NCI-H1694 (cell line): ENCODE measurements at regions not wholly inside any gene's neighbourhood (a gene's known extent, or its start where the extent isn't known, plus 50 kb on each side); places are given as distances from the start of the nearest gene placed in this dataset.

Experiments
- DNase-seq: peaks from one replicate; lab custom pipeline; 2025; lab: John Stamatoyannopoulos, UW

DNA sequence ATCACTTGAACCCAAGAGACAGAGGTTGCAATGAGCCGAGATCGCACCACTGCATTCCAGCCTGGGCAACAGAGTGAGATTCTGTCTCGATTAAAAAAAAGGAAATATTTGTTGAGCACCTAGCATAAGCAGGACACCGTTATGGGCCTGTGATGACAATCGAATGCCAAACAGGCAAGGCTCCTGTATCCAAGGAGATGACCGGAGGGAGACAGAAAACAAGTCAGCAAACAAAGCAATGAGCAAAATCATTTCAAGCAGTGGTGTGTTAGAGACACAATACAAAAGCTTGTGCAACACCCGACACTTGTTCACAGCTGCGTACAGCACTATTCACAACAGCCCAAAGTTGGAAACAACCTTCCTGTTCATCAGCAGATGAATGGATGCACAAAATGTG lies 87.1 kb upstream of the CPEB4 start:
- no peak for DNase-seq

DNA sequence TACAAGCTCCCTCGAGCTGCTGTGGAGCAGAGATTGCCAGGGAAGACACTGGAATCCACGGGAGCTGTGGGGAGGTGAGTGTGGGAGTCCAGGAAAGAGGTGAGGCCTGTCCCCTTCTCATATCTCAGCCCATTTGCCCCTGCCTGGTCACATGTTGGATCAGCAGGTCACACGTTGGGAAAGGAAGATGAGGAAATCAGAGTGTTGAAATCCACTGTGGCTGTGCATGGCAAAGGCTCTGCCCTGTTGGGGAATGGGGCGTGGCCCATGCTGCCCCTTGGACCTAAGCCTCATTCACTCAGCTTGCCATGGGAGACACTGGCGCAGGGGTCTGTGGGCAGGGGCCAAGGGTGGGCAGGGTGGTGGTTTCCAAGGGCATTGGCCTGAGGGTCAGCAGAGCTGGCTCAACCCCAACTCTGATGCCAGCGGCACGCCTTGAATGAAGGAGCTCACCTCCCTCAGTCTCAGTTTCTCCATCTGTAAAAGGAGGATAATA lies 85.4 kb upstream of the CPEB4 start:
- no peak for DNase-seq

DNA sequence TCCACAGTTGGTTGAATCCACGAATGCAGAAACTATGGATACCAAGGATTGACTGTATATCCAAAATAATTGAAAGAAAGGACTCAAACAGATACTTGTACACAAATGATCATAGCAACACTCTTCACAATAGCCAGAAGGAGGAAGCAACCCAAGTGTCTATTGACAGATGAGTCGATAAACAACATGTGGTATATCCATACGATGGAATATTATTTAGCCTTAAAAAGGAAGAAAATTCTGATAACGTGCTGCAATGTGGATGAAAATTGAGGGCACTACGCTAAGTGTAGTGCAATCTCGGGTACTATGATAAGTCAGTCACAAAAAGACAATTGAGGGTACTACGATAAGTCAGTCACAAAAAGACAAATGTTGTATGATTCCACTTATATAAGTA lies 83.6 kb upstream of the CPEB4 start:
- DNase-seq: no peak

DNA sequence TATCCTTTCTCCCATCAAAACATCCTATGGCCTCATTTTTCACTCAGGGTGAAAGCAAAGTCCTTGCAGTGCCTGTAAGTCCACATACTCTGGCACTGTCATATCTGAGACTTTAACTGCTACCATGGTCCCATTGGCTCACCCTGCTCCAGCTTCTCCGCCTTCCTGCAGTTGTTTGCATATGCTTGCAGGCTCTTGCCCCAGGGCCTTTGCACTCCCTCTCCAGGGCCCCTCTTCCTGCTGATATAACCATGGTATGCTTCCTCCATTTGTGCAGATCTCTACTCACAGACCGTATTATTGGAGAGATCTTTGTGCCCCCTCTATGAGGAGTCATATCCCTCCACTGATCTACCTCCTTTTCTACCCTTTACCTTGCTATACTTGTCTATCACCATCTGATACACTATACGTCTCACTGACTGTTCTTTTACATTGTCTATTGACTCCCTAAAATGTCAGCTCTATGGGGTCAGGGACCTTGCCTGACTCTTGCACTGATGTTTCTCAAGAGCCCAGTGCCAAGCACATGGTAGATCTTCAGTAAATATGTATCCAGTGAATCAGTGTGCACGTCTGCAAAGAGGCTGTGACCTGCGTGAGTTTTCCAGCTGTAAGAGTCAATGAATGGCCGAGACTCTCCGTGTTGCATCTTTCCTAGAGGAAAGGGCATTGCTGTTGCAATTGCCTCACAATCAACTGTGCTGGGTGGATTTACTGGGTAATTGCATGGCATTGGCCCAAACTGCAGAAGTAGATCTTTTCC lies 81.7 kb upstream of the CPEB4 start:
- DNase-seq: no peak

DNA sequence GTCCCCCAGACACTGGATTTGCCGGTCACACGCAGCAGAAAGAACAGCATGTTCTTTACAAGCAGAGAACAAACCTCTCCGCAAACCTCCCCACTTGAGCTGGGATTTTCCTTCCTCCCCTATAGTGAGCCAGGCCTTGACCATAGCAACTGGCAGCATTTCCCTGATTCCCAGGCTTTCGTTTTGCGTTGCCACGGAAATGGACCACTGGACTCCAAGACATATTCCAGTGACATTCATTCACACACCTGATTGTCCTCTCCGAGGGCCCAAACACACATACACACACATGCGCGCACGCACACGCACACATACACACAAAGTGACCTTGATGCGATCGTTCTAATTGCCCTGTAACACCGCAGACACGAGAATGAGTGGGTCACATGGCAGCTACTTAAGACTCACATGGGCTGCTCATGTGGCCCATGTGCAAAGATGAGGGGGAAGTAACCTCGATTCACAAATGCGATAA lies 80.9 kb upstream of the CPEB4 start:
- DNase-seq: no peak

DNA sequence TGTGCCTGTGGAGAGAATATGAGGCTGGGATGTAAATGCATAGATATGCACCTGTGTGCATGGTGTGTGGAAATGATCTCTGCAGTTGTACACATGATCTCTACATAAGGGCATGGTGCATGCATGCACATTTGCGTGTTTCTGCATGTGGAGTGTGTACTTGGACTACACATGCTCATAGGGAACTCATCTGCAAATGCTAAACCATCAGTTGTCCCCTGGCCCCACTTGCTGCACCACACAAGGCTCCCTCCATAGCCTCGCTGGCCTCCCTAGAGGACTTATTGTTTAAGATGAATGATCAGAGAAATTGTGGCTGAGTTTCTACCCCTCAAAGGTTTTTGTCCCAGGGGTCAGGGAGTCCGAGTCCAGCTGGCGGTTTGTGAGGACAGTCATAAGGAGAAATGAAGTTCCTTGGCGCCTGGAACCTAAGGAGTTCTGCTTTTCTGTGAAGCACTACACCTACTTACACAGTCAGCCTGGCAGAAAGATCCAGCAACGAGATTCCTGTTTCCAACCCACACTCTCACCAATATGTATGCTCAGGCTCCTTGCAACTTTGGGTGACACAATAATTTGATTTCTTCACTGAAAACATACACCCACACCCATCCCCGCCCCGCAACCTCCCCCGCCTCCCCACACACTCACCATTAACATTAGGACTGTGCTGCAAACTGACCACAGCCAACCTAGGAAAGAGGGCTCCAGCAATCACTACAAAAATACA lies 79.9 kb upstream of the CPEB4 start:
- no peak for DNase-seq

DNA sequence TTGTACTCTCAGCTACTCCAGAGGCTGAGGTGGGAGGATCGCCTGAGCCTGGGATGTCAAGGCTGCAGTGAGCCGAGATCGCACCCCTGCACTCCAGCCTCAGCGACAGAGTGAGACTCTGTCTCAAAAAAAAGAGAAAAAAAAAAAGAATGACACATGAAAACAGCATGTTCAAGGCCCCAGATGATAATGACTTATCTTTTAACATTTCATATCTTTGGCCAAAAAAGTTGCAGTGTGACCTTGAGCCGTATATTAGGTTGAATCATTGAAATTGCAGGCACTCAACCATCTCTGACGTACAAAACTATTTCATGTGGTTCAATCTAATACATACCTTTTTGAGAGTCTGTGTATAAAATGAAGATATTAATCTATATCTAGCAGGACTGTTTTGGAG lies 79.1 kb upstream of the CPEB4 start:
- no peak for DNase-seq

DNA sequence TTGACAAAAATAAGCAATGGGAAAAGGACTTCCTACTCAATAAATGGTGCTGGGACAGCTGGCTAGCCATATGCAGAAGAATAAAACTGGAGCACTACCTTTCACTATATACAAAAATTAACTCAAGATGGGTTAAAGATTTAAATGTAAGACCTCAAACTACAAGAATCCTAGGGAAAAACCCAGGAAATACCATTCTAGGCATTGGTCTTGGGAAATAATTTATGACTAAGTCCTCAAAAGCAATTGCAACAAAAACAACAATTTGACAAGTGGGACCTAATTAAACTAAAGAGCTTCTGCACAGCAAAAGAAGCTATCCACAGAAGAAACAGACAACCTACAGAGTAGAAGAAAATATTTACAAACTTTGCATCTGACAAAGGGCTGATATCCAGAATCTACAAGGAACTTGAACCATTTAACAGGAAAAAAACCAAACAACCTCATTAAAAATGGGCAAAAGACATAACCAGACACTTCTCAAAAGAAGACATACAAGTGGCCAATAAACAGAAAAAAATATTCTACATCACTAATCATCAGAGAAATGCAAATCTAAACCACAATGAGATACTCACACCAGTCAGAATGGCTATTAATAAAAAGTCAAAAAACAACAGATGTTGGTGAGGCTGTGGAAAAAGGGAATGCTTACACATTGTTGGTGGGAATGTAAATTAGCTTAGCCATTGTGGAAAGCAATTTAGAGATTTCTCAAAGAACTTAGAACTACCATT lies 75.2 kb upstream of the CPEB4 start:
- no peak for DNase-seq

DNA sequence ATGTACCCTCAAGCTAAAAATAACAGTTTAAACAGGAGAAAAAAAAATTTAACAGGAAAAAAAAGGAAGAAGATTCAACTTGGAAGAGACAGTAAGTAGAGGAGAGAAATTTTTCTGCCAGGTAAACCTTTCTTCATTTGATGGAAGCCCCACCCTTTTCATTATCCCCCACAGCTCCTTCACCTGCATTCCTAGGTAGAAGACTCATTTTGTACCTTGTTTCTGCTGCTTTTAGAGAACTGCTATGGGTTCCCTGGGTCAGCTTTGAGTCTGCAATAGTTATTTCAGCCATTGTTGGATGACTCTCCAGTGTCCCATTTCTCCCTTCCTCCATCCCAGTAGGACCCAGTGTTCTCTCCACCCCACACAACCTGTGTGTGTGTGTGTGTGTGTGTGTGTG lies 74.1 kb upstream of the CPEB4 start:
- DNase-seq: no peak

DNA sequence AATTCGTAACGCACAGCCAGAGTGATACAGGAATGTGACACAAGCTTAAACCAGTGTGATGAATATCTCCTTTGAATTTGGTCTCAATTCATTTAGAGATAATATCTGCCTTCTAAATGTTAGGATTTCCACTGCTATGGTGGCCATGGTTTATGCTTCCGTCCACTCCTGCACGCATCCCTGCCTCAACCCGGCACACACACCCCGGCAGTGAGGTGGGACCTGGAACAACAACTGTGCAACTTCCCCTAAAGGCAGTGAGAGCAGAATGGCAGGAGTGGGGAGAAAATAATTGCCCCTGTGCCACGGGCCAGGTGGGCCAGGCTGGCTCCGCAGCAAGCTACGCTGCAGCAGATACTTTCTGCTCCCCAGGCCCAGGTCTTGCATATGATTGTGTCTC lies 72.6 kb upstream of the CPEB4 start:
- DNase-seq: no peak

DNA sequence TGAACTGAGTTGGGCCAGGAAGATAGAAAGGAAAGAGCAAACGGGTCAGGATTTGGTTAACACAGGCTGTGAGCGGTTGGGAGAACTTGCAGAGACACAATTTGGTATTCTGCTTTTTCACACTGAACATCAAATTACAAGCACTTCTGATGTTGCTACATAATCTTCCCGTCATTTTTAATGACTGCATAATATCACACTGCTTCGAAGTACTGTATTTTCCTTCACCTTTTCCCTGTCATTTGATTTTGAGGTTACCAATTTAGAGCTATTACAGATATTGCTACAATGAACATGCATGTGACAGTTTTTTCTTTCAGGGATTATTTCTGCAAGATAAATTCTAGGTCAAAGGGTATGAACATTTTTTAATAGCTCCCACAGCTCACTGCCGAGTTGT lies 71.4 kb upstream of the CPEB4 start:
- no peak for DNase-seq

DNA sequence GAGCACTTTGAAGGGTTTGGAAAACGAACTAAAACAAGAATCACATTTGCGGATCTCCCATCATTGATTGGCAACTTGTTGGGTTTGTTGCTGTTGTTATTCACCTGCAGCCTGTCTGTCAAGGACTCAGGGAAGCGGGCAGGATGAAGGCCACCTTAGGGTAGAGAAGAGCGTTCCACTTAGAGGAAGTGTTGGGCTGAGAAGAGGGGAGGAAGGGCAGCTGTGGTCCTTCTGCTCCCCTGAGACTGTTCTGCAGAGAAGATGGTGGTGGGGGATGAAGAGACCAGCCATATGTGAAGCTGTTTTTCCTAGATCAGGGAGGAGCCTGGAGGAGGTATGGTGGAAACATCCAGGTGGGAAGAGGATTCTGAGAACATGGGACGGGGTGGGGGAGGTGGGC lies 70.6 kb upstream of the CPEB4 start:
- DNase-seq: no peak

DNA sequence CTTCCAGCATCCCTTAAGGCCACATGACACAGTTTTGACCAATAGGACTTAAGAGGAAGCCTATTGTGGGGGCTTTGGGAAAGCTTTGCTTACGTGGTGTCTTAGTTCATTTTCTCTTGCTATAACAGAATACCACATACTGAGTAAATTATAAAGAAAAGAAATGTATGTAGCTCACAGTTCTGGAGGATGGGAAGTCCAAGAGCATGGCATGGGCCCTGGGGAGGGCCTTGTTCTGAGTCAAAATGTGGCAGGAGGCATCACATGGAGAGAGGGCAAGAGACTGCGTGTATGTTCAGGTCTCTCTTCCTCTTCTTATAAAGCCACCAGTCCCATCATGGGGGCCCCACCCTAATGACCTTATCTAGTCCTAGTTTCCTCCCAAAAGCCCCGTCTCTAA lies 68.6 kb upstream of the CPEB4 start:
- no peak for DNase-seq

DNA sequence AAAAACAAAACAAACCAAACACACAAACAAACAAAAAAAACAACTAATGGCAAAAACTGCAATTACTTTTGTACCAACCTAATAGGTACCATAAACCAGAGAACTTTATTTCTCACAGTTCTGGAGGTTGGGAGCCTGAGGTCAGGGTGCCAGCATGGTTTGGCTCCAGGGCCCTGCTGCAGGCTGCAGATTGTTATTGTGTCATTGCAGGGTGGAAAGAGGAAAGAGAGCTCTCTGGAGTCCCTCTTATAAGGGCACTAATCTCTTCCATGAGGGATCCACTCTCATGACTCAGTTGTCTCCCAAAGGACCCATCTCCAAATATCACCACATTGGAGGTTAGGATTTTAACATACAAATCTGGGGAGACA lies 64.9 kb upstream of the CPEB4 start:
- DNase-seq: no peak

DNA sequence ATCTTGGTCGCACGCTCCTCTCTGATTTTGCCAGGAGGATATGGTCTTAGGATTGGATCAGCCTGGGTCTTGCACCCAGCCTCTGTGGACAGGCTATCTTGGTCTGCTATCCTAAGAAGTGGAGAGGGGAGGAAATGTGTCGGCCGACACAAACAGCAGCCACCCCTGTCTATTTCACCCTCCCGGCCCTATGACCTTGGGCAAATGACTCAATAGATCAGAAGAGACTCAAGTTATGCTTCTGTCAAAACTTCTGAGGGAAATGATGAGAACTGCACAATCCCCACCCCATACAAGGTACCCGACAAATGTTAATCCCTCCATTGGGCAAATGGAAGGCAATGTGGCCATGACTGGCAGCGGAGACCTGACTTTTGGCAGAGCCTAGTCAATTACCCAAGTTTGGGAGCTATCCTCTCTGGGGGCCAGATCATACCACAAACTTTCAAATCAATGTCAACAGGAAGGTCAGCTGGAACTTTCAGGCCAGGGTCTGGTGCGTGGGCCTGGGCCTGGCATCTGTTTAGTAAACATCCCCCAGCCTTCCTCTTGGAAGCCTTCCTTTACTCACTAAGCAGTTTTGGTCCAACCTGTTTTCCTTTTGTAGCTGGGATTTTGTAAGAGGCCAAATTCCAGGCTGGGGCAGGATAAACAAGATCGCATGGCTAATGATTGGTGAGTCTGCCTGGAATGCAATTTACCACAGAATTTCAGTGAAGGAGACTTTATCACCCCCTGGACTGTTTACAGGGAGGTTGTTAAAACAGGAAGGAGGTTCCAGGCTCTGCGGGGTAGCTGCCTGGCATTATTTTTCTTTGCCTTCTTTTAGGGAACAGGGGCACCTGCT lies 64.2 kb upstream of the CPEB4 start:
- no peak for DNase-seq

DNA sequence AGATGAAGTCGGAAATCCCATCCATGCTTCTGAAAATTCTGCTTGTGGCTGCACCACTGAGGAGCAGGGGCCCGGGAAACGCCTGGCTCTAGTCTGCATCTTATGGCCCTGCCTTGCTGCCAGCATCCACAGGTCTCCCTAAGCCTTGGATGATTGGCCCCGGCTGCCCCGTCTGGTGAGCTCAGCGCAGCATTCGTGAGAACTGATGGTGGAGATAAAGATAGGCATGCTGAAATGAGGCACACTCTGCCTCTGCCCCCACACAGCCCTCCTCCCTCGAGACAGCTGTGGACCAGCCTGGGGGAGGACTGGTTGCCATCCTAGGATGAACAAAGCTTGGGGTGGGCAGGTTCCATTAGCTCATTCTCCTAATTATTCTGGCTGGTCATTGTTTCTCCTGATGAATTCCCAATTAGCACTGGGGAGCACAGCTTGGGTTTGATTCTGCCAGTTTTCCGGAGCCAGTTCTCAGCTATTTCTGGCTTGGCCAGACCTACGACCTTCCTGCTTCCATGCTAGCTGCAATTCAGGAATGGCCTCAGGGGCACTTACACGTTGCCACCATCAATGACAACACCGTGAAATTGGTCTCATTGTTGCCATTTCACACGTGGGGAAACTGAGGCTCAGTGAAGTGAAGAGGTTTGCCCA lies 62.8 kb upstream of the CPEB4 start:
- DNase-seq: no peak

DNA sequence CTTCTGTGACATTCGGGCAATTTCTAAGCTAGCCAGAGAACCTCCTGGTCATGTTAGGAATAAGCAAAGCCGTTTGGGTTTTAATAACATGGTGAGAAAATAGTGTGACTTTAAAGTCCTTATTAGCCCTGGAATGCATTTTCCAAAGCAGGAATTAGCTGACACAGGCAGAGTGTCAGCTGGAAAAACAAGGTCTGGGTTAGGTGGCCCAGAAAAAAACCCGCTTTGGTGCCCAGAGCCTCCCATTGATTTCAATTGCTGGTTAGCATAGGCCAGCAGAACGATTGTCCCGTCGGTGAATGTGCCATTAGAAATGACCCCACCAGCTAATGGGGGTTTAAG lies 62.1 kb upstream of the CPEB4 start:
- DNase-seq: no peak

DNA sequence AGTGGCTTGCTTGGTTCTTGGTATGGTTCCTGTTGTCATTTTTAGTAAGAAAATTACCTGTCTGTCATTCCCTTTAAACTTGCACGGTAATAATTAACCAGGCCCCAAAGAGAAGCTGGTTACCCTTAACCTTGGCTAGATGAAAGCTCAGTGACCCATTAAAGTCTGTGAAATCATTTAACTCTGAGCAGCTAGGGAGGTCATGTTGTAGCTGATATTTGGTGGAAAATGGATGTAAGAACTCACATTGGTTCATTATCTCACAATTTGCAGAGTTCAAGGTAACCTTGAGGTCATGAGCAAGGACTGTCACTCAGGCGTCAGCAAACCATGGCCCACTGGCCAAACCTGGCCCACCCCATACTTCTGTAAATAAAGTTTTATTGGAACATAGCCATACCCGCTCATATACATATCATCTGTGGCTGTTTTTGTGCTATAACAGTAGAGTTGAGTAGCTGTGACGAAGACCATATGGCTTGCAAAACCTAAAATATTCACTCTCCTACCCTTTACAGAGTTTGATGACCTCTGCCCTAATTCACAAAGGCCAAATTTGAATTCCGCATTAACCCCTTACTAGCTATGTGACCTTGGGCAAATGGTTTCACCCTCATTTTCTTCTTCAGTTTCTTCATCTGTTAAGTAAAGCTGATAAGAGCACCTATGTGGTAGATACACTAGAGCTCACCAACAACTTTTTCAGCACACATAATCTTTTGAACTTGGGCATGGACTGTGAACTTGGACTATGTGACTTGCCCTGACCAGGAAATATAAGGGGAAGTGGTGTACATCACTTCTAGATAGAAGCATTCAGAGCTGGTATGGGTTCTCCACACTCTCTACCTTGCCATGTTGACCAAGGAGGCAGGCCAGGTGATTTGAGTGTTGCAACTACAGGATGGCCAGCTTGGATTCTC lies 61.5 kb upstream of the CPEB4 start:
- no peak for DNase-seq

DNA sequence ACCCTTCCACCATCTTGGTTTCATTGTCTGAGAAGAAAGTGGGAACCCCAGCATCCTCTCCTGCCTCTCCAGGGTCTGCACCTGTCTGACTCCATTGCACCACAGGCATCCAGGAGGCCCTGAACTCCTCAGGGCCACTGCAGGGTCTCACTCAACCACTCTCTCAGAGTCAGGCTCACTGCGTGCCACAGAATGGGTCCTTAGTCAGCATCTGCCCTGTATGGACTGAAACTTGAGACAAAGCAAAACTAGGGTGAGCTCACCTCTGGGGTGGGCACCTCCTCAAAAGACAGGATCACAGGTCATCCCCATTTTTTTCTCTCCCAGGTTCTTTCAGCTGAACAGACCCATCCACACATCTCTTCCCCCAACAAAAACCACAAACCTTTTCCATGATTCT lies 59.2 kb upstream of the CPEB4 start:
- DNase-seq: no peak

DNA sequence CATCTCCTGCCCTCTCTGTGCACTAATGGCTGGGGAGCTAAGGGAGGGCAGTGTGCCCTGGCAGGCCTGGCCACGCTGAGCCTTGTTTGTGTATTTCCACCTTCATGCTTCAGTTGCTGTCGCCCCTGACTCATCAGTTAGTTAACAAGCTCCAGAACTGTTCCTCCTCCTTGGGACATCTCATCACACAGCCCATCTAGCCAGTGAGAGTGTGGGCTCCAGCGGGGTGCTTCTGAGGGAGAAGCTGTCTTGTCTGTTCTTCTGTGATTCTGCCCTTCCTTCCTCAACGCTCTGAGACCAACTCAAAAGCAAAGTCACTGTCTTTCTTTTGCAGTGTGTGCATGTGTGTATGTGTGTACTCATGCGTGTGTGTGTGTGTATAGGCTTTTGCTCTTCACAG lies 58.3 kb upstream of the CPEB4 start:
- DNase-seq: peak; percentile 43
